Liver (tissue), 8 donors: ENCODE measurements at regions not wholly inside any gene's neighbourhood (a gene's known extent, or its start where the extent isn't known, plus 50 kb on each side); places are given as distances from the start of the nearest gene placed in this dataset.

Experiments used
- DNase-seq: peaks from one replicate; pipeline ENCODE4 v3.0.0-alpha.2; 2017; ENCODE audit warnings: low spot score
- H3K27ac ChIP-seq, 2 donors: one replicate each; pipeline ENCODE4 v1.7.0; 2013; ENCODE audit warnings: inconsistent platforms in 2 of 2, low read length in 2 of 2, control low read depth in 1 of 2, low read depth in 1 of 2, mild to moderate bottlenecking in 1 of 2
- H3K27me3 ChIP-seq, 4 donors: one replicate each; pipeline versions ENCODE4 v1.6.1 to v1.7.0; 2013; ENCODE audit warnings: low read length in 3 of 4, inconsistent platforms in 1 of 4, mild to moderate bottlenecking in 1 of 4, moderate library complexity in 1 of 4; ENCODE audit not compliant: control insufficient read depth in 4 of 4, insufficient read depth in 4 of 4
- H3K36me3 ChIP-seq, 4 donors: one replicate each; pipeline versions ENCODE4 v1.6.1 to v1.7.0; 2013; ENCODE audit warnings: low read length in 3 of 4, mild to moderate bottlenecking in 3 of 4, low read depth in 1 of 4, moderate library complexity in 1 of 4; ENCODE audit not compliant: control insufficient read depth in 4 of 4, insufficient read depth in 3 of 4
- H3K4me1 ChIP-seq, 4 donors: one replicate each; pipeline versions ENCODE4 v1.6.1 to v1.7.0; 2013; ENCODE audit warnings: low read length in 3 of 4, mild to moderate bottlenecking in 3 of 4, moderate library complexity in 1 of 4; ENCODE audit not compliant: control insufficient read depth in 4 of 4, insufficient read depth in 4 of 4
- H3K4me3 ChIP-seq, 3 donors: one replicate each; pipeline versions ENCODE4 v1.6.1 to v1.7.0; 2013; ENCODE audit warnings: low read length in 3 of 3, control low read depth in 1 of 3, low read depth in 1 of 3, mild to moderate bottlenecking in 1 of 3
- H3K9ac ChIP-seq, 2 donors: one replicate each; pipeline ENCODE4 v1.7.0; 2013; ENCODE audit warnings: low read length in 2 of 2, mild to moderate bottlenecking in 2 of 2, moderate library complexity in 2 of 2, control low read depth in 1 of 2, low read depth in 1 of 2
- H3K9me3 ChIP-seq, 4 donors: one replicate each; pipeline versions ENCODE4 v1.6.1 to v1.7.0; 2013; ENCODE audit warnings: low read length in 3 of 4; ENCODE audit not compliant: control insufficient read depth in 4 of 4
- ATF3 ChIP-seq: IDR thresholded peaks from 2 replicates; pipeline ENCODE4 v1.6.1; 2016; ENCODE audit warnings: antibody characterized with exemption
- CTCF ChIP-seq: fragments of 150-350 bp; IDR thresholded peaks from 2 replicates; pipeline ENCODE4 v1.5.1; 2017; ENCODE audit warnings: improper control_type of control experiment, low read depth, low read length; ENCODE audit not compliant: missing input control
- EGR1 ChIP-seq, 2 donors: IDR thresholded peaks; 2 replicates each; pipeline ENCODE4 v1.6.1; 2016 to 2018; ENCODE audit warnings: antibody characterized with exemption in 2 of 2, low read depth in 2 of 2
- FOXA2 ChIP-seq: IDR thresholded peaks from 2 replicates; pipeline ENCODE4 v1.6.1; 2016; ENCODE audit warnings: antibody characterized with exemption
- HNF4G ChIP-seq: IDR thresholded peaks from 2 replicates; pipeline ENCODE4 v1.6.1; 2016; ENCODE audit warnings: antibody characterized with exemption
- JUND ChIP-seq, 2 donors: IDR thresholded peaks; 2 replicates each; pipeline ENCODE4 v1.6.1; 2016; ENCODE audit warnings: antibody characterized with exemption in 2 of 2
- NR2F2 ChIP-seq: IDR thresholded peaks from 2 replicates; pipeline ENCODE4 v1.6.1; 2016; ENCODE audit warnings: antibody characterized with exemption
- RAD21 ChIP-seq, 2 donors: IDR thresholded peaks; 2 replicates each; pipeline ENCODE4 v1.6.1; 2016; ENCODE audit warnings: antibody characterized with exemption in 2 of 2, mild to moderate bottlenecking in 2 of 2
- REST ChIP-seq: IDR thresholded peaks from 2 replicates; pipeline ENCODE4 v1.6.1; 2016; ENCODE audit warnings: antibody characterized with exemption, mild to moderate bottlenecking
- SP1 ChIP-seq: IDR thresholded peaks from 2 replicates; pipeline ENCODE4 v1.6.1; 2018; ENCODE audit warnings: antibody characterized with exemption, mild to moderate bottlenecking
- YY1 ChIP-seq: IDR thresholded peaks from 2 replicates; pipeline ENCODE4 v1.6.1; 2016; ENCODE audit warnings: antibody characterized with exemption, mild to moderate bottlenecking
- ZBTB33 ChIP-seq: IDR thresholded peaks from 2 replicates; pipeline ENCODE4 v1.6.1; 2016; ENCODE audit warnings: antibody characterized with exemption
- WGBS: extraction: QIAGEN DNeasy Blood & Tissue Kit; methylation state at CpG from one replicate; pipeline ENCODE4 v1.1.7; 2013; 5-methylcytosine and 5-hydroxymethylcytosine counted together
- donor health status: healthy.
- donor health status: healthy.
- donor health status: healthy.
- donor health status: healthy.
- donor health status: healthy.

GRCh38 chrX:22526339-22526738 is 253.6 kb downstream of the CBLL2 start:
- no peaks in the 10 kb centered on the region for H3K4me1 ChIP-seq
- H3K27me3 ChIP-seq = no peaks in the 10 kb centered on the region
- no peak for DNase-seq
- H3K36me3 ChIP-seq = no peaks in the 10 kb centered on the region
- peaks cover 0 to 2% (median 0%) of the 10 kb centered on the region in 4 donors for H3K9me3 ChIP-seq
- no peak overlapping the region for H3K9ac ChIP-seq
- no peak overlapping the region for H3K27ac ChIP-seq
- H3K4me3 ChIP-seq = no peak overlapping the region
- TF ChIP-seq ATF3 (no peak), YY1 (no peak), SP1 (no peak), EGR1 (IDR thresholded peaks at IDR 0.05; ENCODE audit: low read depth in 2 of 2) (no peak)
- 75% methylated on average over 3 of the region's 3 CpGs for WGBS

- no peak for TF ChIP-seq ZBTB33
- no peak for TF ChIP-seq FOXA2
- no peak for TF ChIP-seq HNF4G
- TF ChIP-seq ATF3 = no peak
- TF ChIP-seq CTCF = no peak
- no peak for TF ChIP-seq RAD21 (IDR thresholded peaks at IDR 0.05)
- TF ChIP-seq NR2F2 = no peak
- no peak for TF ChIP-seq REST
- TF ChIP-seq JUND (IDR thresholded peaks at IDR 0.05) = no peak
- no peak for TF ChIP-seq SP1
- TF ChIP-seq EGR1 (IDR thresholded peaks at IDR 0.05; ENCODE audit: low read depth in 2 of 2) = no peak
- Histone ChIP-seq H3K36me3 (no peaks in the 10 kb centered on the region), H3K9me3 (no peaks in the 10 kb centered on the region), H3K27ac (no peak overlapping the region), H3K9ac (no peak overlapping the region), H3K4me1 (no peaks in the 10 kb centered on the region), H3K27me3 (no peaks in the 10 kb centered on the region), H3K4me3 (no peak overlapping the region)
- WGBS = 44% methylated on average over 1 of the region's 1 CpG
- no peak for DNase-seq
Observed at GRCh38 chrX:22527302-22527701, 254.6 kb downstream of the CBLL2 start.
